ENCODE measurements at regions not wholly inside any gene's neighbourhood (a gene's known extent, or its start where the extent isn't known, plus 50 kb on each side); places are given as distances from the start of the nearest gene placed in this dataset.

DNA sequence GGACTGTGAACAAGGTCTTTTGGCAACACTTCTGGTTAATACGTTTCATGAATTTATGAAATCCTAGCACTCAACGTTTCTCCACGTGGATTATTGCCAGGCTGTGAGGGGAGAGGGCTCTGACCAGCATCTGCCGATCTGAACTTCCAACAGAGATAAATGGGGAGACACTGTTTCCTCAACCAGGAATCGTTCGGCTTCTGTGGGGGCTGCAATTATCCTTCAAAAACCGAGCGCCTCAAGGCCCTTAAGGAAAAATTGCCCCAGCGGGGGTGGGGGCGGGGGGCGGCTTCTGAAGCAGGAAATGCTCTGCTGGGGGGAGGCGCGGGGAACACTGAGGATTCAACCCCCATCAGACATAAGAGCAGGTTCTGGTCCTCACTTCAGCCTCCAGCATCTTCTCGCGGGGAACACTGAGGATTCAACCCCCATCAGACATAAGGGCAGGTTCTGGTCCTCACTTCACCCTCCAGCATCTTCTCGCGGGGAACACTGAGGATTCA is 155.6 kb downstream of the BRD1 start:
- TF ChIP-seq, protein P1, sequence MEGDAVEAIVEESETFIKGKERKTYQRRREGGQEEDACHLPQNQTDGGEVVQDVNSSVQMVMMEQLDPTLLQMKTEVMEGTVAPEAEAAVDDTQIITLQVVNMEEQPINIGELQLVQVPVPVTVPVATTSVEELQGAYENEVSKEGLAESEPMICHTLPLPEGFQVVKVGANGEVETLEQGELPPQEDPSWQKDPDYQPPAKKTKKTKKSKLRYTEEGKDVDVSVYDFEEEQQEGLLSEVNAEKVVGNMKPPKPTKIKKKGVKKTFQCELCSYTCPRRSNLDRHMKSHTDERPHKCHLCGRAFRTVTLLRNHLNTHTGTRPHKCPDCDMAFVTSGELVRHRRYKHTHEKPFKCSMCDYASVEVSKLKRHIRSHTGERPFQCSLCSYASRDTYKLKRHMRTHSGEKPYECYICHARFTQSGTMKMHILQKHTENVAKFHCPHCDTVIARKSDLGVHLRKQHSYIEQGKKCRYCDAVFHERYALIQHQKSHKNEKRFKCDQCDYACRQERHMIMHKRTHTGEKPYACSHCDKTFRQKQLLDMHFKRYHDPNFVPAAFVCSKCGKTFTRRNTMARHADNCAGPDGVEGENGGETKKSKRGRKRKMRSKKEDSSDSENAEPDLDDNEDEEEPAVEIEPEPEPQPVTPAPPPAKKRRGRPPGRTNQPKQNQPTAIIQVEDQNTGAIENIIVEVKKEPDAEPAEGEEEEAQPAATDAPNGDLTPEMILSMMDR (IDR thresholded peaks at IDR 0.05; ENCODE audit: low read length): no peak
- no peak for TF ChIP-seq EZH2phosphoT487 (IDR thresholded peaks at IDR 0.05; ENCODE audit: low read length)
- TF ChIP-seq EZH2 (optimal IDR thresholded peaks at IDR 0.05; ENCODE audit: low read depth, low read length): no peak

Data from MM.1S (cell line).